Astrocyte (in vitro differentiated cells and primary cell): ENCODE measurements at regions not wholly inside any gene's neighbourhood (a gene's known extent, or its start where the extent isn't known, plus 50 kb on each side); places are given as distances from the start of the nearest gene placed in this dataset.
A peak's percentile ranks its signal among the peaks of the same experiment; 100 is the strongest.

Source experiments
- DNase-seq: peaks from one replicate; pipeline ENCODE4 v3.0.0-alpha.2; 2010; ENCODE audit warnings: low read depth
- FAIRE-seq: peaks from 2 replicates; lab custom pipeline; 2011; peaks lifted over from hg19 to GRCh38; lab: Jason Lieb, UNC
- H2AFZ ChIP-seq: 2 replicates; pipeline ENCODE4 v1.6.0; 2012; ENCODE audit warnings: low read depth, low read length, inconsistent platforms
- H3K27ac ChIP-seq: 2 replicates; pipeline ENCODE4 v1.5.1; 2011; ENCODE audit warnings: low read depth, low read length, inconsistent platforms
- H3K27me3 ChIP-seq: 2 replicates; pipeline ENCODE4 v1.6.0; 2011; ENCODE audit warnings: low read length, inconsistent platforms; ENCODE audit not compliant: insufficient read depth
- H3K36me3 ChIP-seq: 2 replicates; pipeline ENCODE4 v1.5.1; 2011; ENCODE audit warnings: low read length, inconsistent platforms; ENCODE audit not compliant: insufficient read depth
- H3K4me1 ChIP-seq: 2 replicates; pipeline ENCODE4 v1.5.1; 2011; ENCODE audit warnings: low read length, inconsistent platforms; ENCODE audit not compliant: insufficient read depth
- H3K4me2 ChIP-seq: 2 replicates; pipeline ENCODE4 v1.6.0; 2012; ENCODE audit warnings: low read length, inconsistent platforms
- H3K4me3 ChIP-seq: 2 replicates; pipeline ENCODE4 v1.5.1; 2011; ENCODE audit warnings: low read depth, mild to moderate bottlenecking, low read length, inconsistent platforms; ENCODE audit not compliant: insufficient read depth
- H3K79me2 ChIP-seq: 2 replicates; pipeline ENCODE4 v1.6.0; 2012; ENCODE audit warnings: mild to moderate bottlenecking, low read length, inconsistent platforms; ENCODE audit not compliant: insufficient read depth
- H3K9ac ChIP-seq: 2 replicates; pipeline ENCODE4 v1.6.0; 2012; ENCODE audit warnings: mild to moderate bottlenecking, low read length, inconsistent platforms
- H3K9me3 ChIP-seq: 2 replicates; pipeline ENCODE4 v1.5.1; 2012; ENCODE audit warnings: low read depth, mild to moderate bottlenecking, low read length, inconsistent platforms; ENCODE audit not compliant: insufficient read depth
- H4K20me1 ChIP-seq: 2 replicates; pipeline ENCODE4 v1.6.0; 2012; ENCODE audit warnings: low read length, inconsistent platforms; ENCODE audit not compliant: insufficient read depth
- H3K27ac Mint-ChIP-seq: one replicate; pipeline ENCODE4 v1.8.0; 2021; ENCODE audit warnings: mild to moderate bottlenecking, mixed read lengths; ENCODE audit not compliant: unreplicated experiment
- H3K27me3 Mint-ChIP-seq: one replicate; pipeline ENCODE4 v1.8.0; 2021; ENCODE audit warnings: low read depth, mixed read lengths; ENCODE audit not compliant: unreplicated experiment
- H3K36me3 Mint-ChIP-seq: one replicate; pipeline ENCODE4 v1.8.0; 2021; ENCODE audit warnings: low read depth, mixed read lengths; ENCODE audit not compliant: unreplicated experiment
- H3K4me1 Mint-ChIP-seq: one replicate; pipeline ENCODE4 v1.8.0; 2021; ENCODE audit warnings: low read depth, mixed read lengths; ENCODE audit not compliant: unreplicated experiment
- H3K4me3 Mint-ChIP-seq: one replicate; pipeline ENCODE4 v1.8.0; 2021; ENCODE audit warnings: mild to moderate bottlenecking, moderate library complexity, mixed read lengths; ENCODE audit not compliant: unreplicated experiment
- H3K9me3 Mint-ChIP-seq: one replicate; pipeline ENCODE4 v1.8.0; 2021; ENCODE audit warnings: mild to moderate bottlenecking, mixed read lengths; ENCODE audit not compliant: unreplicated experiment
- CTCF ChIP-seq: IDR thresholded peaks from 2 replicates; pipeline ENCODE4 v1.5.1; 2011; ENCODE audit warnings: low read depth, mild to moderate bottlenecking, inconsistent platforms, low read length, moderate library complexity; ENCODE audit not compliant: insufficient read depth
- EZH2 ChIP-seq: IDR thresholded peaks from 2 replicates; pipeline ENCODE4 v1.6.1; 2012; ENCODE audit warnings: mild to moderate bottlenecking, low read length, inconsistent platforms; ENCODE audit not compliant: insufficient read depth

- no peak overlapping the region for H2AFZ ChIP-seq
- no peaks in the 10 kb centered on the region for H4K20me1 ChIP-seq
- no peaks in the 10 kb centered on the region for H3K4me1 Mint-ChIP-seq
- H3K79me2 ChIP-seq: no peaks in the 10 kb centered on the region
- TF ChIP-seq CTCF: no peak
- no peak for TF ChIP-seq EZH2
- DNase-seq (no peak), FAIRE-seq (no peak)
- H3K27me3 Mint-ChIP-seq: no peaks in the 10 kb centered on the region
- no peaks in the 10 kb centered on the region for H3K9me3 Mint-ChIP-seq
- no peak overlapping the region for H3K4me3 ChIP-seq
- no peaks in the 10 kb centered on the region for H3K27me3 ChIP-seq
- no peaks in the 10 kb centered on the region for H3K4me1 ChIP-seq
- H3K36me3 ChIP-seq: no peaks in the 10 kb centered on the region
- no peaks in the 10 kb centered on the region for H3K9me3 ChIP-seq
- H3K4me2 ChIP-seq: no peak overlapping the region
- H3K27ac Mint-ChIP-seq: no peak overlapping the region
- no peak overlapping the region for H3K4me3 Mint-ChIP-seq
- H3K36me3 Mint-ChIP-seq: no peaks in the 10 kb centered on the region
- H3K27ac ChIP-seq: no peak overlapping the region
- H3K9ac ChIP-seq: no peak overlapping the region
Observed at GRCh38 chr9:7930613-7931012, 131.0 kb upstream of the DMAC1 start.

GRCh38 chr9:7921545-7922197, 122.1 kb upstream of the DMAC1 start:
- H3K27ac Mint-ChIP-seq: no peak overlapping the region
- Histone ChIP-seq H3K9ac (no peak overlapping the region), H3K36me3 (no peaks in the 10 kb centered on the region), H3K9me3 (no peaks in the 10 kb centered on the region), H4K20me1 (no peaks in the 10 kb centered on the region), H3K27ac (no peak overlapping the region), H3K27me3 (no peaks in the 10 kb centered on the region), H3K4me3 (no peak overlapping the region), H3K4me1 (no peaks in the 10 kb centered on the region), H3K4me2 (no peak overlapping the region), H3K79me2 (no peaks in the 10 kb centered on the region), H2AFZ (no peak overlapping the region)
- H3K4me3 Mint-ChIP-seq: peak overlapping the region; percentile 16
- peaks cover 2% of the 10 kb centered on the region for H3K9me3 Mint-ChIP-seq
- no peaks in the 10 kb centered on the region for H3K36me3 Mint-ChIP-seq
- FAIRE-seq (no peak), DNase-seq (no peak)
- no peaks in the 10 kb centered on the region for H3K4me1 Mint-ChIP-seq
- TF ChIP-seq EZH2: no peak
- TF ChIP-seq CTCF: no peak
- H3K27me3 Mint-ChIP-seq: peaks cover 5% of the 10 kb centered on the region

GRCh38 chr9:7912037-7912535, 112.5 kb upstream of the DMAC1 start:
- Histone ChIP-seq H4K20me1 (no peaks in the 10 kb centered on the region), H3K9ac (no peak overlapping the region), H3K4me1 (peaks cover 4% of the 10 kb centered on the region), H3K27ac (no peak overlapping the region), H3K4me3 (no peak overlapping the region), H3K9me3 (no peaks in the 10 kb centered on the region), H3K79me2 (no peaks in the 10 kb centered on the region), H2AFZ (no peak overlapping the region), H3K4me2 (no peak overlapping the region), H3K27me3 (no peaks in the 10 kb centered on the region), H3K36me3 (no peaks in the 10 kb centered on the region)
- H3K9me3 Mint-ChIP-seq: no peaks in the 10 kb centered on the region
- no peak for TF ChIP-seq EZH2
- no peak for TF ChIP-seq CTCF
- DNase-seq (no peak), FAIRE-seq (no peak)
- H3K27me3 Mint-ChIP-seq: no peaks in the 10 kb centered on the region
- H3K4me1 Mint-ChIP-seq: peaks cover 19% of the 10 kb centered on the region
- no peak overlapping the region for H3K27ac Mint-ChIP-seq
- no peak overlapping the region for H3K4me3 Mint-ChIP-seq
- H3K36me3 Mint-ChIP-seq: no peaks in the 10 kb centered on the region
